ENCODE measurements at regions not wholly inside any gene's neighbourhood (a gene's known extent, or its start where the extent isn't known, plus 50 kb on each side); places are given as distances from the start of the nearest gene placed in this dataset.

GRCh38 chr3:36220173-36220572 lies 160.1 kb upstream of the STAC start (continued):
- TF ChIP-seq ZFP3 (tag by site-specific recombination; IDR thresholded peaks at IDR 0.05; ENCODE audit: low read depth): no peak
- TF ChIP-seq ZNF596 (tag by site-specific recombination; IDR thresholded peaks at IDR 0.05): no peak
- TF ChIP-seq ZNF580 (tag by site-specific recombination; IDR thresholded peaks at IDR 0.05): no peak
- TF ChIP-seq SALL2 (tag by site-specific recombination; IDR thresholded peaks at IDR 0.05; ENCODE audit: borderline replicate concordance): no peak
- TF ChIP-seq ZNF488 (tag by site-specific recombination; IDR thresholded peaks at IDR 0.05): no peak
- TF ChIP-seq ZNF600 (tag by site-specific recombination; IDR thresholded peaks at IDR 0.05): no peak
- TF ChIP-seq ZBTB8A (tag by site-specific recombination; IDR thresholded peaks at IDR 0.05): no peak

GRCh38 chr3:36221975-36222374 lies 158.3 kb upstream of the STAC start:
- TF ChIP-seq ZNF701 (tag by site-specific recombination; IDR thresholded peaks at IDR 0.05) (no peak), REST (tag by site-specific recombination; IDR thresholded peaks at IDR 0.05) (0 out of 2 replicates have a peak, but pooled peaks have one; percentile 34), ZNF423 (tag by site-specific recombination; IDR thresholded peaks at IDR 0.05) (no peak)
- ChIA-PET POLR2A (no interaction called here), CTCF (no interaction called here)
- Histone ChIP-seq H3K4me1 (ENCODE audit: control insufficient read depth, insufficient read depth, low read length) (no peaks in the 10 kb centered on the region), H3K9me3 (ENCODE audit: control insufficient read depth, insufficient read depth, low read depth, low read length) (no peaks in the 10 kb centered on the region), H3K4me3 (ENCODE audit: low read depth, low read length) (no peak overlapping the region), H3K27ac (ENCODE audit: extremely low read depth, low read depth, low read length) (no peak overlapping the region), H3K36me3 (ENCODE audit: control insufficient read depth in 2 of 2, insufficient read depth in 1 of 2, low read length in 2 of 2) (no peaks in the 10 kb centered on the region)

- Histone ChIP-seq H3K4me3 (ENCODE audit: low read depth, low read length) (no peak overlapping the region), H3K4me1 (ENCODE audit: control insufficient read depth, insufficient read depth, low read length) (no peaks in the 10 kb centered on the region), H3K9me3 (ENCODE audit: control insufficient read depth, insufficient read depth, low read depth, low read length) (no peaks in the 10 kb centered on the region), H3K36me3 (ENCODE audit: control insufficient read depth in 2 of 2, insufficient read depth in 1 of 2, low read length in 2 of 2) (no peaks in the 10 kb centered on the region), H3K27ac (ENCODE audit: extremely low read depth, low read depth, low read length) (no peak overlapping the region)
- no peak for TF ChIP-seq ZNF792 (tag by site-specific recombination; IDR thresholded peaks at IDR 0.05)
- TF ChIP-seq ZNF596 (tag by site-specific recombination; IDR thresholded peaks at IDR 0.05): no peak
- no peak for TF ChIP-seq REPIN1 (tag by site-specific recombination; IDR thresholded peaks at IDR 0.05; ENCODE audit: low read depth)
- no peak for TF ChIP-seq INSM2 (tag by site-specific recombination; IDR thresholded peaks at IDR 0.05)
- no peak for TF ChIP-seq HOXC10 (CRISPR knock-in tag; IDR thresholded peaks at IDR 0.05)
- no peak for TF ChIP-seq ZBTB48 (tag by site-specific recombination; IDR thresholded peaks at IDR 0.05)
- no peak for TF ChIP-seq ZNF777 (tag by site-specific recombination; IDR thresholded peaks at IDR 0.05; ENCODE audit: borderline replicate concordance)
- TF ChIP-seq GLI4 (tag by site-specific recombination; IDR thresholded peaks at IDR 0.05): no peak
- no peak for TF ChIP-seq ZNF488 (tag by site-specific recombination; IDR thresholded peaks at IDR 0.05)
- no peak for TF ChIP-seq ZNF146 (tag by site-specific recombination; IDR thresholded peaks at IDR 0.05)
- TF ChIP-seq ZNF214 (tag by site-specific recombination; IDR thresholded peaks at IDR 0.05; ENCODE audit: borderline replicate concordance): no peak
- no peak for TF ChIP-seq ZNF677 (tag by site-specific recombination; IDR thresholded peaks at IDR 0.05)
- POLR2A ChIA-PET: no interaction called here
- CTCF ChIA-PET: no interaction called here
Measured at GRCh38 chr3:36227980-36228379, 152.3 kb upstream of the STAC start.

All from HEK293 (cell line).